ENCODE measurements at regions not wholly inside any gene's neighbourhood (a gene's known extent, or its start where the extent isn't known, plus 50 kb on each side); places are given as distances from the start of the nearest gene placed in this dataset.
A peak's percentile ranks its signal among the peaks of the same experiment; 100 is the strongest.

DNA sequence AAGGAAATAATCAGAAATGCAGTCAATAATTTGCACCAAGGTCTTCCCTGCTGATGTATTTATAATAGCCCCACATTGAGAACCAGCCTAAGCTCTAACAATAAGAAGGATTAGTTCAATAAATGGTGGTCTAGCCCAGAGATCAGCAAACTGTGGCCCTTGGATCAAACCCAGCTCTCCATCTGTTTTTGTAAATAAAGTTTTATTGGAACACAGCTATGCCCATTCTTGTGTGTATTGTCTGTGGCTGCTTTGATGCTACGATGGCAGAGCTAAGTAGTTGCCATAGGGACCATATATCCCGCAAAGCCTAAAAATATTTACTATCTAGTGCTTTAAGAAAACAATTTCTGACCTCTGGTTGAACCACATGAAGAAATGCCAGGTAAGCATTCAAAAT, 154.9 kb downstream of the EMX2 start:
- no peak for TF ChIP-seq SPI1 (IDR thresholded peaks at IDR 0.05; ENCODE audit: borderline replicate concordance, insufficient read depth, low read depth, low read length)
- TF ChIP-seq, protein P1, sequence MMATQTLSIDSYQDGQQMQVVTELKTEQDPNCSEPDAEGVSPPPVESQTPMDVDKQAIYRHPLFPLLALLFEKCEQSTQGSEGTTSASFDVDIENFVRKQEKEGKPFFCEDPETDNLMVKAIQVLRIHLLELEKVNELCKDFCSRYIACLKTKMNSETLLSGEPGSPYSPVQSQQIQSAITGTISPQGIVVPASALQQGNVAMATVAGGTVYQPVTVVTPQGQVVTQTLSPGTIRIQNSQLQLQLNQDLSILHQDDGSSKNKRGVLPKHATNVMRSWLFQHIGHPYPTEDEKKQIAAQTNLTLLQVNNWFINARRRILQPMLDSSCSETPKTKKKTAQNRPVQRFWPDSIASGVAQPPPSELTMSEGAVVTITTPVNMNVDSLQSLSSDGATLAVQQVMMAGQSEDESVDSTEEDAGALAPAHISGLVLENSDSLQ (IDR thresholded peaks at IDR 0.05), result no peak
- TF ChIP-seq, protein P2, sequence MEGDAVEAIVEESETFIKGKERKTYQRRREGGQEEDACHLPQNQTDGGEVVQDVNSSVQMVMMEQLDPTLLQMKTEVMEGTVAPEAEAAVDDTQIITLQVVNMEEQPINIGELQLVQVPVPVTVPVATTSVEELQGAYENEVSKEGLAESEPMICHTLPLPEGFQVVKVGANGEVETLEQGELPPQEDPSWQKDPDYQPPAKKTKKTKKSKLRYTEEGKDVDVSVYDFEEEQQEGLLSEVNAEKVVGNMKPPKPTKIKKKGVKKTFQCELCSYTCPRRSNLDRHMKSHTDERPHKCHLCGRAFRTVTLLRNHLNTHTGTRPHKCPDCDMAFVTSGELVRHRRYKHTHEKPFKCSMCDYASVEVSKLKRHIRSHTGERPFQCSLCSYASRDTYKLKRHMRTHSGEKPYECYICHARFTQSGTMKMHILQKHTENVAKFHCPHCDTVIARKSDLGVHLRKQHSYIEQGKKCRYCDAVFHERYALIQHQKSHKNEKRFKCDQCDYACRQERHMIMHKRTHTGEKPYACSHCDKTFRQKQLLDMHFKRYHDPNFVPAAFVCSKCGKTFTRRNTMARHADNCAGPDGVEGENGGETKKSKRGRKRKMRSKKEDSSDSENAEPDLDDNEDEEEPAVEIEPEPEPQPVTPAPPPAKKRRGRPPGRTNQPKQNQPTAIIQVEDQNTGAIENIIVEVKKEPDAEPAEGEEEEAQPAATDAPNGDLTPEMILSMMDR (IDR thresholded peaks at IDR 0.05 in 2 of 3, conservative IDR thresholded peaks at IDR 0.05 in 1 of 3; ENCODE audit: control insufficient read depth in 2 of 3, extremely low read depth in 1 of 3, insufficient read depth in 1 of 3, low read depth in 3 of 3, low read length in 3 of 3), result no peak
- TF ChIP-seq ASH2L (IDR thresholded peaks at IDR 0.05; ENCODE audit: borderline replicate concordance, low read depth), result no peak
- TF ChIP-seq EP300 (IDR thresholded peaks at IDR 0.05; ENCODE audit: borderline replicate concordance in 1 of 2, control insufficient read depth in 1 of 2, low read depth in 2 of 2, low read length in 2 of 2), result no peak
- no peak for TF ChIP-seq ZZZ3 (IDR thresholded peaks at IDR 0.05; ENCODE audit: control insufficient read depth, insufficient read length, low read depth)
- TF ChIP-seq YBX1 (IDR thresholded peaks at IDR 0.05), result no peak
- TF ChIP-seq POLR2A (IDR thresholded peaks at IDR 0.05; ENCODE audit: low read depth, low read length), result no peak
- no peak for TF ChIP-seq CREB1 (IDR thresholded peaks at IDR 0.05; ENCODE audit: low read depth)
- TF ChIP-seq EZH2 (IDR thresholded peaks at IDR 0.05; ENCODE audit: borderline replicate concordance, control insufficient read depth, low read depth, low read length), result no peak
- no peak for TF ChIP-seq CUX1 (IDR thresholded peaks at IDR 0.05; ENCODE audit: insufficient replicate concordance, low read depth, low read length)
- TF ChIP-seq, protein P3, sequence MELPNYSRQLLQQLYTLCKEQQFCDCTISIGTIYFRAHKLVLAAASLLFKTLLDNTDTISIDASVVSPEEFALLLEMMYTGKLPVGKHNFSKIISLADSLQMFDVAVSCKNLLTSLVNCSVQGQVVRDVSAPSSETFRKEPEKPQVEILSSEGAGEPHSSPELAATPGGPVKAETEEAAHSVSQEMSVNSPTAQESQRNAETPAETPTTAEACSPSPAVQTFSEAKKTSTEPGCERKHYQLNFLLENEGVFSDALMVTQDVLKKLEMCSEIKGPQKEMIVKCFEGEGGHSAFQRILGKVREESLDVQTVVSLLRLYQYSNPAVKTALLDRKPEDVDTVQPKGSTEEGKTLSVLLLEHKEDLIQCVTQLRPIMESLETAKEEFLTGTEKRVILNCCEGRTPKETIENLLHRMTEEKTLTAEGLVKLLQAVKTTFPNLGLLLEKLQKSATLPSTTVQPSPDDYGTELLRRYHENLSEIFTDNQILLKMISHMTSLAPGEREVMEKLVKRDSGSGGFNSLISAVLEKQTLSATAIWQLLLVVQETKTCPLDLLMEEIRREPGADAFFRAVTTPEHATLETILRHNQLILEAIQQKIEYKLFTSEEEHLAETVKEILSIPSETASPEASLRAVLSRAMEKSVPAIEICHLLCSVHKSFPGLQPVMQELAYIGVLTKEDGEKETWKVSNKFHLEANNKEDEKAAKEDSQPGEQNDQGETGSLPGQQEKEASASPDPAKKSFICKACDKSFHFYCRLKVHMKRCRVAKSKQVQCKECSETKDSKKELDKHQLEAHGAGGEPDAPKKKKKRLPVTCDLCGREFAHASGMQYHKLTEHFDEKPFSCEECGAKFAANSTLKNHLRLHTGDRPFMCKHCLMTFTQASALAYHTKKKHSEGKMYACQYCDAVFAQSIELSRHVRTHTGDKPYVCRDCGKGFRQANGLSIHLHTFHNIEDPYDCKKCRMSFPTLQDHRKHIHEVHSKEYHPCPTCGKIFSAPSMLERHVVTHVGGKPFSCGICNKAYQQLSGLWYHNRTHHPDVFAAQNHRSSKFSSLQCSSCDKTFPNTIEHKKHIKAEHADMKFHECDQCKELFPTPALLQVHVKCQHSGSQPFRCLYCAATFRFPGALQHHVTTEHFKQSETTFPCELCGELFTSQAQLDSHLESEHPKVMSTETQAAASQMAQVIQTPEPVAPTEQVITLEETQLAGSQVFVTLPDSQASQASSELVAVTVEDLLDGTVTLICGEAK (IDR thresholded peaks at IDR 0.05; ENCODE audit: borderline replicate concordance), result peak; percentile 72
- TF ChIP-seq JUNB (IDR thresholded peaks at IDR 0.05), result no peak
- no peak for TF ChIP-seq SMC3 (IDR thresholded peaks at IDR 0.05; ENCODE audit: borderline replicate concordance, low read length)

All from GM12878 (cell line).